ENCODE measurements at regions not wholly inside any gene's neighbourhood (a gene's known extent, or its start where the extent isn't known, plus 50 kb on each side); places are given as distances from the start of the nearest gene placed in this dataset.

- H3K27me3 ChIP-seq = no peaks in the 10 kb centered on the region
- no peaks in the 10 kb centered on the region for H3K9me3 ChIP-seq
- no peak for ATAC-seq
- intact Hi-C loops (cut with DNase I) = no loop called here
- DNase-seq = no peak
- H3K27ac ChIP-seq = no peak overlapping the region
- WGBS, 2 donors = 85 to 93% methylated on average over 1 of the region's 1 CpG
- H3K4me1 ChIP-seq = no peaks in the 10 kb centered on the region
- H3K4me3 ChIP-seq = no peak overlapping the region
- H3K36me3 ChIP-seq (replicated peaks in 1 of 2; ENCODE audit: insufficient read depth in 1 of 2, low read depth in 2 of 2) = no peaks in the 10 kb centered on the region
- TF ChIP-seq POLR2A (IDR thresholded peaks at IDR 0.05) = no peak
- no peak for TF ChIP-seq CTCF (IDR thresholded peaks at IDR 0.05)
Measured at GRCh38 chr2:58794103-58794502, 553.0 kb upstream of the FANCL start.

GRCh38 chr2:58788402-58788801 is 547.3 kb upstream of the FANCL start:
- Histone ChIP-seq H3K27ac (no peak overlapping the region), H3K4me3 (no peak overlapping the region), H3K27me3 (no peaks in the 10 kb centered on the region), H3K36me3 (replicated peaks in 1 of 2; ENCODE audit: insufficient read depth in 1 of 2, low read depth in 2 of 2) (no peaks in the 10 kb centered on the region), H3K9me3 (no peaks in the 10 kb centered on the region), H3K4me1 (no peaks in the 10 kb centered on the region)
- intact Hi-C loops (cut with DNase I) = no loop called here
- TF ChIP-seq CTCF (IDR thresholded peaks at IDR 0.05) = no peak
- no peak for TF ChIP-seq POLR2A (IDR thresholded peaks at IDR 0.05)
- DNase-seq (no peak), ATAC-seq (no peak)
- WGBS, 2 donors = 97 to 100% methylated on average over 1 of the region's 1 CpG

GRCh38 chr2:58770846-58771245 is 529.7 kb upstream of the FANCL start:
- WGBS, 2 donors = 69 to 72% methylated on average over 5 of the region's 5 CpGs
- DNase-seq (no peak), ATAC-seq (no peak)
- no peaks in the 10 kb centered on the region for H3K27me3 ChIP-seq
- H3K4me3 ChIP-seq = no peak overlapping the region
- no peaks in the 10 kb centered on the region for H3K9me3 ChIP-seq
- H3K4me1 ChIP-seq = no peaks in the 10 kb centered on the region
- no peak overlapping the region for H3K27ac ChIP-seq
- intact Hi-C loops (cut with DNase I) = no loop called here
- TF ChIP-seq POLR2A (IDR thresholded peaks at IDR 0.05) = no peak
- no peak for TF ChIP-seq CTCF (IDR thresholded peaks at IDR 0.05)
- H3K36me3 ChIP-seq (replicated peaks in 1 of 2; ENCODE audit: insufficient read depth in 1 of 2, low read depth in 2 of 2) = no peaks in the 10 kb centered on the region

- H3K27ac ChIP-seq = no peak overlapping the region
- H3K4me1 ChIP-seq = no peaks in the 10 kb centered on the region
- DNase-seq (no peak), ATAC-seq (no peak)
- no peaks in the 10 kb centered on the region for H3K9me3 ChIP-seq
- 58 to 60% methylated on average over 3 of the region's 3 CpGs for WGBS, 2 donors
- no peaks in the 10 kb centered on the region for H3K27me3 ChIP-seq
- no peak for TF ChIP-seq POLR2A (IDR thresholded peaks at IDR 0.05)
- TF ChIP-seq CTCF (IDR thresholded peaks at IDR 0.05) = no peak
- no peak overlapping the region for H3K4me3 ChIP-seq
- H3K36me3 ChIP-seq (replicated peaks in 1 of 2; ENCODE audit: insufficient read depth in 1 of 2, low read depth in 2 of 2) = no peaks in the 10 kb centered on the region
- intact Hi-C loops (cut with DNase I) = no loop called here
Measured at GRCh38 chr2:58769864-58770234, 528.7 kb upstream of the FANCL start.

- ATAC-seq (no peak), DNase-seq (no peak)
- intact Hi-C loops (cut with DNase I) = no loop called here
- Histone ChIP-seq H3K27ac (no peak overlapping the region), H3K36me3 (replicated peaks in 1 of 2; ENCODE audit: insufficient read depth in 1 of 2, low read depth in 2 of 2) (no peaks in the 10 kb centered on the region), H3K27me3 (no peaks in the 10 kb centered on the region), H3K9me3 (no peaks in the 10 kb centered on the region), H3K4me3 (no peak overlapping the region), H3K4me1 (no peaks in the 10 kb centered on the region)
- TF ChIP-seq POLR2A (IDR thresholded peaks at IDR 0.05) (no peak), CTCF (IDR thresholded peaks at IDR 0.05) (no peak)
- 47 to 55% methylated on average over 14 of the region's 14 CpGs for WGBS, 2 donors
Measured at GRCh38 chr2:58769111-58769863, 528.2 kb upstream of the FANCL start.
